Keratinocyte (primary cell): ENCODE measurements at regions not wholly inside any gene's neighbourhood (a gene's known extent, or its start where the extent isn't known, plus 50 kb on each side); places are given as distances from the start of the nearest gene placed in this dataset.

Experiments
- DNase-seq: peaks from one replicate; pipeline ENCODE4 v3.0.0-alpha.2; 2011; ENCODE audit warnings: low read depth, missing footprints, low spot score
- FAIRE-seq: peaks from 2 replicates; lab custom pipeline; 2011; peaks lifted over from hg19 to GRCh38; lab: Jason Lieb, UNC
- H2AFZ ChIP-seq: 2 replicates; pipeline ENCODE4 v1.6.0; 2012; ENCODE audit warnings: low read length, control low read depth, inconsistent platforms; ENCODE audit not compliant: control insufficient read depth
- H3K27ac ChIP-seq: 2 replicates; pipeline ENCODE4 v1.5.1; 2011; ENCODE audit warnings: low read length; ENCODE audit not compliant: control insufficient read depth, insufficient read depth
- H3K27me3 ChIP-seq: 3 replicates; pipeline ENCODE4 v1.6.0; 2011; ENCODE audit warnings: low read length; ENCODE audit not compliant: control insufficient read depth, insufficient read depth; ENCODE audit errors: extremely low read depth
- H3K36me3 ChIP-seq, 2 experiments: 2 replicates in 1 of 2; 3 replicates in 1 of 2; pipeline ENCODE4 v1.5.1; 2011; ENCODE audit warnings: low read length in 2 of 2, mild to moderate bottlenecking in 1 of 2; ENCODE audit not compliant: control insufficient read depth in 2 of 2, insufficient read depth in 2 of 2; ENCODE audit errors: extremely low read depth in 1 of 2
- H3K4me1 ChIP-seq: 3 replicates; pipeline ENCODE4 v1.5.1; 2011; ENCODE audit warnings: low read length; ENCODE audit not compliant: control insufficient read depth, insufficient read depth; ENCODE audit errors: extremely low read depth
- H3K4me2 ChIP-seq: 3 replicates; pipeline ENCODE4 v1.6.0; 2011; ENCODE audit warnings: low read depth, low read length; ENCODE audit not compliant: control insufficient read depth, insufficient read depth; ENCODE audit errors: extremely low read depth
- H3K4me3 ChIP-seq, 3 experiments: fragments of 200-600 bp in 1 of 3; sonication (generic) in 1 of 3; 2 replicates in 2 of 3; 3 replicates in 1 of 3; pipeline ENCODE4 v1.5.1; 2011 to 2016; ENCODE audit warnings: low read length in 3 of 3, mild to moderate bottlenecking in 3 of 3, control low read depth in 2 of 3, inconsistent platforms in 1 of 3, low read depth in 1 of 3, mixed read lengths in 1 of 3, mixed run types in 1 of 3, moderate library complexity in 1 of 3; ENCODE audit not compliant: control insufficient read depth in 2 of 3, insufficient read depth in 2 of 3; ENCODE audit errors: extremely low read depth in 1 of 3
- H3K79me2 ChIP-seq: 2 replicates; pipeline ENCODE4 v1.6.0; 2012; ENCODE audit warnings: low read length; ENCODE audit not compliant: control insufficient read depth, insufficient read depth
- H3K9ac ChIP-seq: 3 replicates; pipeline ENCODE4 v1.6.0; 2011; ENCODE audit warnings: low read length; ENCODE audit not compliant: control insufficient read depth, insufficient read depth; ENCODE audit errors: extremely low read depth
- H3K9me1 ChIP-seq: 3 replicates; pipeline ENCODE4 v1.6.0; 2011; ENCODE audit warnings: low read length; ENCODE audit not compliant: control insufficient read depth, insufficient read depth; ENCODE audit errors: extremely low read depth
- H3K9me3 ChIP-seq: 2 replicates; pipeline ENCODE4 v1.5.1; 2012; ENCODE audit warnings: low read depth, low read length; ENCODE audit not compliant: control insufficient read depth
- H4K20me1 ChIP-seq: 3 replicates; pipeline ENCODE4 v1.6.0; 2011; ENCODE audit warnings: low read length; ENCODE audit not compliant: control insufficient read depth, insufficient read depth; ENCODE audit errors: extremely low read depth
- CTCF ChIP-seq, 3 experiments: IDR thresholded peaks in 1 of 3; conservative IDR thresholded peaks in 1 of 3; optimal IDR thresholded peaks in 1 of 3; 2 replicates in 2 of 3; 3 replicates in 1 of 3; pipeline versions ENCODE3 to v1.5.1; 2011; ENCODE audit warnings: low read length in 3 of 3, mild to moderate bottlenecking in 3 of 3, moderate library complexity in 2 of 3, control low read depth in 1 of 3, inconsistent platforms in 1 of 3; ENCODE audit not compliant: insufficient read depth in 2 of 3; ENCODE audit errors: extremely low read depth in 1 of 3
- EZH2 ChIP-seq: IDR thresholded peaks from one replicate; pipeline ENCODE4 v1.6.1; 2012; ENCODE audit warnings: inconsistent platforms, mild to moderate bottlenecking, low read length, moderate library complexity
- dilution Hi-C: fragments of 300-500 bp; cut with MboI; formaldehyde crosslinking; loops from one replicate; pipeline ENCODE4 v1.7.0; 2020; ENCODE audit warnings: low sequenced_read_pairs; ENCODE audit not compliant: extremely low pct_ligation_motif_present

GRCh38 chr2:104016801-104017200 is 837.1 kb upstream of the POU3F3 start:
- H3K27ac ChIP-seq: no peak overlapping the region
- H3K27me3 ChIP-seq: no peaks in the 10 kb centered on the region
- FAIRE-seq (no peak), DNase-seq (no peak)
- H4K20me1 ChIP-seq: no peaks in the 10 kb centered on the region
- H3K9me1 ChIP-seq: no peaks in the 10 kb centered on the region
- no peaks in the 10 kb centered on the region for H3K4me1 ChIP-seq
- H3K9ac ChIP-seq: no peak overlapping the region
- H2AFZ ChIP-seq: no peak overlapping the region
- H3K79me2 ChIP-seq: no peaks in the 10 kb centered on the region
- H3K4me2 ChIP-seq: no peak overlapping the region
- no peak for TF ChIP-seq EZH2
- TF ChIP-seq CTCF (optimal IDR thresholded peaks at IDR 0.05 in 1 of 3, IDR thresholded peaks at IDR 0.05 in 1 of 3, conservative IDR thresholded peaks at IDR 0.05 in 1 of 3; ENCODE audit: extremely low read depth in 1 of 3, insufficient read depth in 2 of 3, low read length in 3 of 3): no peak
- H3K9me3 ChIP-seq: no peaks in the 10 kb centered on the region
- no peaks in the 10 kb centered on the region for H3K36me3 ChIP-seq
- dilution Hi-C loops: no loop called here
- no peak overlapping the region for H3K4me3 ChIP-seq

- Histone ChIP-seq H4K20me1 (no peaks in the 10 kb centered on the region), H3K4me3 (no peak overlapping the region), H3K9ac (no peak overlapping the region), H3K9me3 (peaks cover 1% of the 10 kb centered on the region), H3K27me3 (no peaks in the 10 kb centered on the region), H3K9me1 (no peaks in the 10 kb centered on the region), H2AFZ (no peak overlapping the region), H3K36me3 (no peaks in the 10 kb centered on the region), H3K79me2 (no peaks in the 10 kb centered on the region), H3K27ac (no peak overlapping the region), H3K4me1 (no peaks in the 10 kb centered on the region), H3K4me2 (no peak overlapping the region)
- DNase-seq: no peak
- TF ChIP-seq CTCF (optimal IDR thresholded peaks at IDR 0.05 in 1 of 3, IDR thresholded peaks at IDR 0.05 in 1 of 3, conservative IDR thresholded peaks at IDR 0.05 in 1 of 3; ENCODE audit: extremely low read depth in 1 of 3, insufficient read depth in 2 of 3, low read length in 3 of 3): no peak
- TF ChIP-seq EZH2: no peak
- FAIRE-seq: no peak
- dilution Hi-C loops: no loop called here
Observed at GRCh38 chr2:104023306-104023705, 830.6 kb upstream of the POU3F3 start.
